ENCODE measurements at regions not wholly inside any gene's neighbourhood (a gene's known extent, or its start where the extent isn't known, plus 50 kb on each side); places are given as distances from the start of the nearest gene placed in this dataset.

DNA sequence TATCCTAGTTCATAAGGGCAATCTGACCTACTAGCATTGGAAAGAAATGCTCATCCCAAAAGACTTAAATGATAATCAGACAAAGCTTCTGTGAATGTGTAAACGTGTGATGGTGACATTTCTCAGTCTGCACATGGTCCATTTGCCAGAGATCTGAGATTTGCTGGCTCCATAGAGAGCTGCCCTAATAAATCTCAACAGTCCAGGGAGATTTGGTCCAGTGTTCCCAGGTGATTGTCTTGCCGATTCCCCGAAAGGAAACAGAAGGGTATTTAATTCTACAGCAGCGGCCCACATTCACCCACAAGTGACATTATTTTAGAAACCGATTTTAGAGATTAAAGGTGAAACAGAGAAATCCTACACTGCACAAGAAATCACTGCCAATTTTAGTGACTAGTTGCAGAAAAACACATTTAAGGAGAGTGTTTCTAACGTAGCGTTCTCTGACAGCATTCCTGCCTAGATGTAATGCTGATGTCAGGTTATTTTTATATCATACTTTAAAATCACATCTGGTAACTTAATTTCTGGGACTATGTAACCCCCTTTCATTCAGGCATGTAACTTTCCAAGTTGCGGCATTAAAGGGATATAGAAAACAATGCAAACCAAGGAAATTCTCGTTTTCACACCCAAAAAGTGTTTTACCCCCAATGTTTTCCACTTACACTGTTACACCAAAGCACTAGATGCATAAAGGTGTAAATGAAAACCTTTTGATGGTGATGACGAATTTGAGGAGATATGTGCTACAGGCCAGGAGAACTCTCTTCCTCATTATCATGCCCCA lies 231.9 kb upstream of the FN1 start:
- H3K9me3 ChIP-seq: no peaks in the 10 kb centered on the region
- TF ChIP-seq POLR2A (IDR thresholded peaks at IDR 0.05): no peak
- TF ChIP-seq, protein P1, sequence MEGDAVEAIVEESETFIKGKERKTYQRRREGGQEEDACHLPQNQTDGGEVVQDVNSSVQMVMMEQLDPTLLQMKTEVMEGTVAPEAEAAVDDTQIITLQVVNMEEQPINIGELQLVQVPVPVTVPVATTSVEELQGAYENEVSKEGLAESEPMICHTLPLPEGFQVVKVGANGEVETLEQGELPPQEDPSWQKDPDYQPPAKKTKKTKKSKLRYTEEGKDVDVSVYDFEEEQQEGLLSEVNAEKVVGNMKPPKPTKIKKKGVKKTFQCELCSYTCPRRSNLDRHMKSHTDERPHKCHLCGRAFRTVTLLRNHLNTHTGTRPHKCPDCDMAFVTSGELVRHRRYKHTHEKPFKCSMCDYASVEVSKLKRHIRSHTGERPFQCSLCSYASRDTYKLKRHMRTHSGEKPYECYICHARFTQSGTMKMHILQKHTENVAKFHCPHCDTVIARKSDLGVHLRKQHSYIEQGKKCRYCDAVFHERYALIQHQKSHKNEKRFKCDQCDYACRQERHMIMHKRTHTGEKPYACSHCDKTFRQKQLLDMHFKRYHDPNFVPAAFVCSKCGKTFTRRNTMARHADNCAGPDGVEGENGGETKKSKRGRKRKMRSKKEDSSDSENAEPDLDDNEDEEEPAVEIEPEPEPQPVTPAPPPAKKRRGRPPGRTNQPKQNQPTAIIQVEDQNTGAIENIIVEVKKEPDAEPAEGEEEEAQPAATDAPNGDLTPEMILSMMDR (IDR thresholded peaks at IDR 0.05): no peak
- no peak for DNase-seq
- H3K27ac ChIP-seq: no peak overlapping the region
- no peaks in the 10 kb centered on the region for H3K27me3 ChIP-seq
- no peak overlapping the region for H3K4me3 ChIP-seq
- no peaks in the 10 kb centered on the region for H3K36me3 ChIP-seq
- H3K4me1 ChIP-seq: no peaks in the 10 kb centered on the region

GRCh38 chr2:215664847-215665525 lies 229.1 kb upstream of the FN1 start:
- no peak for DNase-seq
- H3K4me3 ChIP-seq: no peak overlapping the region
- no peaks in the 10 kb centered on the region for H3K27me3 ChIP-seq
- no peaks in the 10 kb centered on the region for H3K36me3 ChIP-seq
- H3K27ac ChIP-seq: no peak overlapping the region
- no peaks in the 10 kb centered on the region for H3K9me3 ChIP-seq
- H3K4me1 ChIP-seq: no peaks in the 10 kb centered on the region
- TF ChIP-seq, protein P1 (IDR thresholded peaks at IDR 0.05): no peak
- TF ChIP-seq POLR2A (IDR thresholded peaks at IDR 0.05): no peak

GRCh38 chr2:215662715-215663114 lies 226.8 kb upstream of the FN1 start:
- Histone ChIP-seq H3K27ac (no peak overlapping the region), H3K4me3 (no peak overlapping the region), H3K4me1 (no peaks in the 10 kb centered on the region), H3K36me3 (no peaks in the 10 kb centered on the region), H3K27me3 (no peaks in the 10 kb centered on the region), H3K9me3 (no peaks in the 10 kb centered on the region)
- no peak for DNase-seq
- TF ChIP-seq, protein P1 (IDR thresholded peaks at IDR 0.05): no peak
- no peak for TF ChIP-seq POLR2A (IDR thresholded peaks at IDR 0.05)

DNA sequence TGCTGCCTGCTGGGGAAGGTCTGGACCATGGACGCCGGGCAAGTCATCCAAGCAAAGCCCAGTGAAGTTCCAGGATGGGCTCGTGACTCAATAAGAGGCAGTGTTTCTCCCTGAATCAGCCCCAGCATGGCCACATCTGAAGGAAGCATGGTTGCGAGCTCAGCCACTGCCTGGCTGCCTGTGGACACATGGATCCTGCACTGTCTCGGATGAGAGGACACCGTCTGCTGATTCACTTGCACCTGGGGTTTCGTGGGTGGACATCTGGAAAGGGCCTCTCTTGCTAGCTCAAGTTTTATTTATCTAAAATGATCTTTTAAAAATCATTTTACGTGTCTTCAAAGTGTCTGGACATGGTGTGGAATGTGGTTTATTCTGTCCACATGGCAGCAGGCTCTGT lies 224.8 kb upstream of the FN1 start:
- no peaks in the 10 kb centered on the region for H3K36me3 ChIP-seq
- H3K27me3 ChIP-seq: no peaks in the 10 kb centered on the region
- no peaks in the 10 kb centered on the region for H3K9me3 ChIP-seq
- H3K4me3 ChIP-seq: no peak overlapping the region
- H3K4me1 ChIP-seq: no peaks in the 10 kb centered on the region
- TF ChIP-seq, protein P1 (IDR thresholded peaks at IDR 0.05): no peak
- TF ChIP-seq POLR2A (IDR thresholded peaks at IDR 0.05): no peak
- H3K27ac ChIP-seq: no peak overlapping the region
- no peak for DNase-seq

DNA sequence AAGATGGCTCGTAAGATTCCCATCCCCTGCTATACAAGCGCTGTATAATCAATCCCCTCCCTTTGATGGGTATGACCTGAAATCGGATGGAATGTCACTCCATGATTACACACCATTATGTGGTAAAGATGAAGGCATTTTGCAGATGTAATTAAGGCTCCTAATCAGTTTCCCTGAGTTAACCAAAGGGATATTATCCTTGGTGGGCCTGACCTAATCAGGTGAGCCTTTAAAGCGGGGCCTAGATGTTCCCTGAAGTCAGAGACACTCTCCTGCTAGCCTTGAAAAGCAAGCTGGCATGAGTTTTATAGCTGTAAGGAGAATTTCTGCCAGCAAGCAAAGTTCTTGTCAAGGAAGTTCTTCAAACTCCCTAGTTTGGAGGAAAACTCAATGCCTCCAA lies 223.8 kb upstream of the FN1 start:
- Histone ChIP-seq H3K36me3 (no peaks in the 10 kb centered on the region), H3K27ac (no peak overlapping the region), H3K9me3 (no peaks in the 10 kb centered on the region), H3K27me3 (no peaks in the 10 kb centered on the region), H3K4me3 (no peak overlapping the region), H3K4me1 (no peaks in the 10 kb centered on the region)
- TF ChIP-seq, protein P1 (IDR thresholded peaks at IDR 0.05): no peak
- no peak for TF ChIP-seq POLR2A (IDR thresholded peaks at IDR 0.05)
- DNase-seq: no peak
